ENCODE measurements at regions not wholly inside any gene's neighbourhood (a gene's known extent, or its start where the extent isn't known, plus 50 kb on each side); places are given as distances from the start of the nearest gene placed in this dataset.

- ChIA-PET CTCF (no interaction called here), POLR2A (no interaction called here)
- Histone ChIP-seq H3K36me3 (ENCODE audit: control insufficient read depth in 2 of 2, insufficient read depth in 1 of 2, low read length in 2 of 2) (no peaks in the 10 kb centered on the region), H3K27ac (ENCODE audit: extremely low read depth, low read depth, low read length) (no peak overlapping the region), H3K4me1 (ENCODE audit: control insufficient read depth, insufficient read depth, low read length) (no peaks in the 10 kb centered on the region), H3K4me3 (ENCODE audit: low read depth, low read length) (no peak overlapping the region), H3K9me3 (ENCODE audit: control insufficient read depth, insufficient read depth, low read depth, low read length) (no peaks in the 10 kb centered on the region)
- TF ChIP-seq ZNF48 (tag by site-specific recombination; IDR thresholded peaks at IDR 0.05), result no peak
- no peak for TF ChIP-seq ZNF112 (tag by site-specific recombination; IDR thresholded peaks at IDR 0.05)
- peak; percentile 18 for TF ChIP-seq SETDB1 (IDR thresholded peaks at IDR 0.05; ENCODE audit: insufficient read length, low read length)
Observed at GRCh38 chr16:86709103-86709502, 130.8 kb downstream of the FOXL1 start.

GRCh38 chr16:86709902-86710601, 131.7 kb downstream of the FOXL1 start:
- H3K27ac ChIP-seq (ENCODE audit: extremely low read depth, low read depth, low read length), result no peak overlapping the region
- H3K9me3 ChIP-seq (ENCODE audit: control insufficient read depth, insufficient read depth, low read depth, low read length), result no peaks in the 10 kb centered on the region
- POLR2A ChIA-PET, result no interaction called here
- no peaks in the 10 kb centered on the region for H3K4me1 ChIP-seq (ENCODE audit: control insufficient read depth, insufficient read depth, low read length)
- H3K36me3 ChIP-seq (ENCODE audit: control insufficient read depth in 2 of 2, insufficient read depth in 1 of 2, low read length in 2 of 2), result no peaks in the 10 kb centered on the region
- TF ChIP-seq, protein P1, sequence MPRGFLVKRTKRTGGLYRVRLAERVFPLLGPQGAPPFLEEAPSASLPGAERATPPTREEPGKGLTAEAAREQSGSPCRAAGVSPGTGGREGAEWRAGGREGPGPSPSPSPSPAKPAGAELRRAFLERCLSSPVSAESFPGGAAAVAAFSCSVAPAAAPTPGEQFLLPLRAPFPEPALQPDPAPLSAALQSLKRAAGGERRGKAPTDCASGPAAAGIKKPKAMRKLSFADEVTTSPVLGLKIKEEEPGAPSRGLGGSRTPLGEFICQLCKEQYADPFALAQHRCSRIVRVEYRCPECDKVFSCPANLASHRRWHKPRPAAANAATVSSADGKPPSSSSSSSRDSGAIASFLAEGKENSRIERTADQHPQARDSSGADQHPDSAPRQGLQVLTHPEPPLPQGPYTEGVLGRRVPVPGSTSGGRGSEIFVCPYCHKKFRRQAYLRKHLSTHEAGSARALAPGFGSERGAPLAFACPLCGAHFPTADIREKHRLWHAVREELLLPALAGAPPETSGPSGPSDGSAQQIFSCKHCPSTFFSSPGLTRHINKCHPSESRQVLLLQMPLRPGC (tag by site-specific recombination; IDR thresholded peaks at IDR 0.05), result no peak
- TF ChIP-seq ZBTB8A (tag by site-specific recombination; IDR thresholded peaks at IDR 0.05), result no peak
- CTCF ChIA-PET, result interaction anchor here (0.7 to 1.5 kb wide), 2 partner anchors 123 to 350 kb away, joined by 3 to 4 read pairs; no protein-coding TSS in a partner anchor
- no peak overlapping the region for H3K4me3 ChIP-seq (ENCODE audit: low read depth, low read length)

GRCh38 chr16:86710602-86710950, 132.2 kb downstream of the FOXL1 start:
- Histone ChIP-seq H3K27ac (ENCODE audit: extremely low read depth, low read depth, low read length) (no peak overlapping the region), H3K9me3 (ENCODE audit: control insufficient read depth, insufficient read depth, low read depth, low read length) (no peaks in the 10 kb centered on the region), H3K4me3 (ENCODE audit: low read depth, low read length) (no peak overlapping the region), H3K4me1 (ENCODE audit: control insufficient read depth, insufficient read depth, low read length) (no peaks in the 10 kb centered on the region), H3K36me3 (ENCODE audit: control insufficient read depth in 2 of 2, insufficient read depth in 1 of 2, low read length in 2 of 2) (no peaks in the 10 kb centered on the region)
- ChIA-PET POLR2A (no interaction called here), CTCF (interaction anchor here (0.7 to 1.5 kb wide), 2 partner anchors 123 to 350 kb away, joined by 3 to 4 read pairs; no protein-coding TSS in a partner anchor)
- TF ChIP-seq PRDM10 (tag by site-specific recombination; IDR thresholded peaks at IDR 0.05) (no peak), ZNF23 (tag by site-specific recombination; IDR thresholded peaks at IDR 0.05; ENCODE audit: borderline replicate concordance) (no peak), ZNF266 (tag by site-specific recombination; IDR thresholded peaks at IDR 0.05; ENCODE audit: low read depth) (no peak), MZF1 (tag by site-specific recombination; IDR thresholded peaks at IDR 0.05; ENCODE audit: borderline replicate concordance) (no peak), ZNF341 (tag by site-specific recombination; IDR thresholded peaks at IDR 0.05; ENCODE audit: low read depth) (no peak), SCRT2 (tag by site-specific recombination; IDR thresholded peaks at IDR 0.05) (no peak), ZNF175 (tag by site-specific recombination; IDR thresholded peaks at IDR 0.05) (no peak), ZNF571 (tag by site-specific recombination; IDR thresholded peaks at IDR 0.05) (no peak), ZNF776 (tag by site-specific recombination; IDR thresholded peaks at IDR 0.05; ENCODE audit: borderline replicate concordance) (no peak), ZBTB6 (tag by site-specific recombination; IDR thresholded peaks at IDR 0.05) (no peak), ZNF426 (tag by site-specific recombination; IDR thresholded peaks at IDR 0.05) (no peak), ZNF132 (tag by site-specific recombination; IDR thresholded peaks at IDR 0.05; ENCODE audit: borderline replicate concordance) (no peak), ZFP37 (tag by site-specific recombination; IDR thresholded peaks at IDR 0.05) (no peak), ZNF785 (tag by site-specific recombination; IDR thresholded peaks at IDR 0.05) (no peak), ZNF157 (tag by site-specific recombination; IDR thresholded peaks at IDR 0.05) (no peak), ZNF248 (tag by site-specific recombination; IDR thresholded peaks at IDR 0.05) (no peak)
- TF ChIP-seq, protein P2, sequence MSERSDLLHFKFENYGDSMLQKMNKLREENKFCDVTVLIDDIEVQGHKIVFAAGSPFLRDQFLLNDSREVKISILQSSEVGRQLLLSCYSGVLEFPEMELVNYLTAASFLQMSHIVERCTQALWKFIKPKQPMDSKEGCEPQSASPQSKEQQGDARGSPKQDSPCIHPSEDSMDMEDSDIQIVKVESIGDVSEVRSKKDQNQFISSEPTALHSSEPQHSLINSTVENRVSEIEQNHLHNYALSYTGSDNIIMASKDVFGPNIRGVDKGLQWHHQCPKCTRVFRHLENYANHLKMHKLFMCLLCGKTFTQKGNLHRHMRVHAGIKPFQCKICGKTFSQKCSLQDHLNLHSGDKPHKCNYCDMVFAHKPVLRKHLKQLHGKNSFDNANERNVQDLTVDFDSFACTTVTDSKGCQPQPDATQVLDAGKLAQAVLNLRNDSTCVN (tag by site-specific recombination; optimal IDR thresholded peaks at IDR 0.05), result no peak
- TF ChIP-seq, protein P3, sequence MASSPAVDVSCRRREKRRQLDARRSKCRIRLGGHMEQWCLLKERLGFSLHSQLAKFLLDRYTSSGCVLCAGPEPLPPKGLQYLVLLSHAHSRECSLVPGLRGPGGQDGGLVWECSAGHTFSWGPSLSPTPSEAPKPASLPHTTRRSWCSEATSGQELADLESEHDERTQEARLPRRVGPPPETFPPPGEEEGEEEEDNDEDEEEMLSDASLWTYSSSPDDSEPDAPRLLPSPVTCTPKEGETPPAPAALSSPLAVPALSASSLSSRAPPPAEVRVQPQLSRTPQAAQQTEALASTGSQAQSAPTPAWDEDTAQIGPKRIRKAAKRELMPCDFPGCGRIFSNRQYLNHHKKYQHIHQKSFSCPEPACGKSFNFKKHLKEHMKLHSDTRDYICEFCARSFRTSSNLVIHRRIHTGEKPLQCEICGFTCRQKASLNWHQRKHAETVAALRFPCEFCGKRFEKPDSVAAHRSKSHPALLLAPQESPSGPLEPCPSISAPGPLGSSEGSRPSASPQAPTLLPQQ (tag by site-specific recombination; IDR thresholded peaks at IDR 0.05), result no peak
